Sigmoid colon (tissue), 6 donors: ENCODE measurements at regions not wholly inside any gene's neighbourhood (a gene's known extent, or its start where the extent isn't known, plus 50 kb on each side); places are given as distances from the start of the nearest gene placed in this dataset.

Experiments
- DNase-seq: peaks from one replicate; pipeline ENCODE4 v3.0.0-alpha.2; 2019
- H3K27ac ChIP-seq, 4 donors: fragments of 200-600 bp; sonication (generic); one replicate each; pipeline ENCODE4 v1.5.1; 2016 to 2019; ENCODE audit warnings: mild to moderate bottlenecking in 1 of 4
- H3K27me3 ChIP-seq, 3 donors: fragments of 200-600 bp; sonication (generic); one replicate each; pipeline ENCODE4 v1.5.1; 2019; ENCODE audit warnings: mild to moderate bottlenecking in 1 of 3
- H3K36me3 ChIP-seq, 4 donors: fragments of 200-600 bp; sonication (generic); one replicate each; pipeline ENCODE4 v1.5.1; 2016 to 2019
- H3K4me1 ChIP-seq, 4 donors: fragments of 200-600 bp; sonication (generic); one replicate each; pipeline ENCODE4 v1.5.1; 2017 to 2019
- H3K4me3 ChIP-seq, 4 donors: fragments of 200-600 bp; sonication (generic); one replicate each; pipeline ENCODE4 v1.5.1; 2017 to 2019; ENCODE audit warnings: mild to moderate bottlenecking in 2 of 4, moderate library complexity in 1 of 4
- H3K9me3 ChIP-seq, 4 donors: fragments of 200-600 bp in 3 of 4; sonication (generic) in 3 of 4; one replicate each; pipeline versions ENCODE4 v1.5.1 to v1.6.1; 2013 to 2019
- EP300 ChIP-seq, 4 donors: sonication (generic); formaldehyde crosslinking; IDR thresholded peaks; one replicate each; pipeline ENCODE4 v1.6.1; 2017; ENCODE audit warnings: antibody characterized with exemption in 4 of 4
- POLR2A ChIP-seq, 2 donors: fragments of 450-650 bp; IDR thresholded peaks; one replicate each; pipeline ENCODE4 v1.6.1; 2016; ENCODE audit warnings: antibody characterized with exemption in 2 of 2, mild to moderate bottlenecking in 2 of 2, moderate library complexity in 2 of 2
- POLR2AphosphoS5 ChIP-seq, 4 donors: sonication (generic); formaldehyde crosslinking; IDR thresholded peaks; one replicate each; pipeline ENCODE4 v1.6.1; 2017; ENCODE audit warnings: antibody characterized with exemption in 4 of 4
- WGBS, 2 donors: extraction: QIAGEN DNeasy Blood & Tissue Kit; methylation state at CpG; one replicate each; pipeline ENCODE4 v1.1.7; 2013; 5-methylcytosine and 5-hydroxymethylcytosine counted together
- intact Hi-C: fragments of 100-400 bp; cut with DNase I; formaldehyde crosslinking; loops from one replicate; pipeline ENCODE4 v1.15.1; 2023
- TF ChIP-seq, protein P1 (sequence below), 4 experiments: fragments of 450-650 bp in 3 of 4; fragments of 200-600 bp in 1 of 4; IDR thresholded peaks; one replicate each; pipeline ENCODE4 v1.5.1; 2016 to 2019; ENCODE audit warnings: antibody characterized with exemption in 4 of 4, mild to moderate bottlenecking in 3 of 4, moderate library complexity in 2 of 4
- donor health status: healthy with polysubstance abuse.
- donor health status: healthy.

DNA sequence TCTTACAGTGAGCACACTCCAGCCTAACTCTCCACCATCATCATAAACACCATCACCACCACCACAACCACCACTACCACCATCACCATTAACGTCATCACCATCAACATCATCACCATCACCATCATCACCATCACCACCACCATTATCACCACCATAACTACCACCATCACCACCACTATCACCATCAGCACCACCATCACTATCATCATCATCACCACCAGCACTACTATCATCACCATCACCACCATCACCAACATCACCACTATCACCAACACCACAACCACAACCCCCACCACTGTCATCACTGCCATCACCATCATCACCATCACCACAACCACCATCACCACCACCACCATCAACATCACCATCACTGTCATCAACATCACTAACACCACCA is 279.0 kb upstream of the TCERG1L start:
- no peak for TF ChIP-seq EP300 (IDR thresholded peaks at IDR 0.05)
- TF ChIP-seq POLR2AphosphoS5 (IDR thresholded peaks at IDR 0.05) = no peak
- TF ChIP-seq, protein P1, sequence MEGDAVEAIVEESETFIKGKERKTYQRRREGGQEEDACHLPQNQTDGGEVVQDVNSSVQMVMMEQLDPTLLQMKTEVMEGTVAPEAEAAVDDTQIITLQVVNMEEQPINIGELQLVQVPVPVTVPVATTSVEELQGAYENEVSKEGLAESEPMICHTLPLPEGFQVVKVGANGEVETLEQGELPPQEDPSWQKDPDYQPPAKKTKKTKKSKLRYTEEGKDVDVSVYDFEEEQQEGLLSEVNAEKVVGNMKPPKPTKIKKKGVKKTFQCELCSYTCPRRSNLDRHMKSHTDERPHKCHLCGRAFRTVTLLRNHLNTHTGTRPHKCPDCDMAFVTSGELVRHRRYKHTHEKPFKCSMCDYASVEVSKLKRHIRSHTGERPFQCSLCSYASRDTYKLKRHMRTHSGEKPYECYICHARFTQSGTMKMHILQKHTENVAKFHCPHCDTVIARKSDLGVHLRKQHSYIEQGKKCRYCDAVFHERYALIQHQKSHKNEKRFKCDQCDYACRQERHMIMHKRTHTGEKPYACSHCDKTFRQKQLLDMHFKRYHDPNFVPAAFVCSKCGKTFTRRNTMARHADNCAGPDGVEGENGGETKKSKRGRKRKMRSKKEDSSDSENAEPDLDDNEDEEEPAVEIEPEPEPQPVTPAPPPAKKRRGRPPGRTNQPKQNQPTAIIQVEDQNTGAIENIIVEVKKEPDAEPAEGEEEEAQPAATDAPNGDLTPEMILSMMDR (IDR thresholded peaks at IDR 0.05) = no peak
- TF ChIP-seq POLR2A (IDR thresholded peaks at IDR 0.05) = no peak
- no peaks in the 10 kb centered on the region for H3K9me3 ChIP-seq
- H3K4me1 ChIP-seq = no peaks in the 10 kb centered on the region
- intact Hi-C loops = no loop called here
- no peaks in the 10 kb centered on the region for H3K27me3 ChIP-seq
- no peak for DNase-seq
- H3K4me3 ChIP-seq = no peak overlapping the region
- 70 to 84% methylated on average over 1 of the region's 1 CpG for WGBS, 2 donors
- H3K36me3 ChIP-seq = no peaks in the 10 kb centered on the region
- no peak overlapping the region for H3K27ac ChIP-seq

DNA sequence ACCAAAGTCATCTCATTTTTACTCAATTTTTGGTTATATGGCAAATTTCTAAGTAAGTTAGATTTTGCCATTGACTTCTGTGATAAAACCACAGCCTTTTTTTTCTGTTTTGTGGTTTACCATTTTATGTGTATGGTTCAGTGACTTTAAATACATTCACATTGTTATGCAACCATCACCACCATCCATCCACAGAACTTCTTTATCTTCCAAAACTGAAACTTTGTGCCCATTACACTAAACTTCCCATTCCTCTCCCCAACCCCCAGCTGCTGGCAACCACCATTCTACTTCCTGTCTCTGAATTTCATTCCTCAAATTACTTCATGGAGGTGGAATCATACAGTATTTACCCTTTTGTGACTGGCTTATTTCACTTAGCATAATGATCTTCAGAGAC is 280.4 kb upstream of the TCERG1L start:
- no peak for TF ChIP-seq POLR2A (IDR thresholded peaks at IDR 0.05)
- TF ChIP-seq POLR2AphosphoS5 (IDR thresholded peaks at IDR 0.05) = no peak
- TF ChIP-seq, protein P1 (IDR thresholded peaks at IDR 0.05) = no peak
- TF ChIP-seq EP300 (IDR thresholded peaks at IDR 0.05) = no peak
- Histone ChIP-seq H3K4me3 (no peak overlapping the region), H3K4me1 (no peaks in the 10 kb centered on the region), H3K9me3 (no peaks in the 10 kb centered on the region), H3K27ac (no peak overlapping the region), H3K36me3 (no peaks in the 10 kb centered on the region), H3K27me3 (no peaks in the 10 kb centered on the region)
- no peak for DNase-seq
- intact Hi-C loops = no loop called here

GRCh38 chr10:131609176-131609575 is 291.6 kb upstream of the PPP2R2D start:
- Histone ChIP-seq H3K27me3 (no peaks in the 10 kb centered on the region), H3K27ac (no peak overlapping the region), H3K4me1 (no peaks in the 10 kb centered on the region), H3K9me3 (peaks cover 0 to 8% (median 4%) of the 10 kb centered on the region in 4 donors), H3K4me3 (no peak overlapping the region), H3K36me3 (no peaks in the 10 kb centered on the region)
- TF ChIP-seq, protein P1 (IDR thresholded peaks at IDR 0.05) = no peak
- no peak for TF ChIP-seq POLR2A (IDR thresholded peaks at IDR 0.05)
- no peak for TF ChIP-seq EP300 (IDR thresholded peaks at IDR 0.05)
- TF ChIP-seq POLR2AphosphoS5 (IDR thresholded peaks at IDR 0.05) = no peak
- WGBS, 2 donors = 79% methylated on average over 12 of the region's 12 CpGs
- no peak for DNase-seq
- intact Hi-C loops = no loop called here

DNA sequence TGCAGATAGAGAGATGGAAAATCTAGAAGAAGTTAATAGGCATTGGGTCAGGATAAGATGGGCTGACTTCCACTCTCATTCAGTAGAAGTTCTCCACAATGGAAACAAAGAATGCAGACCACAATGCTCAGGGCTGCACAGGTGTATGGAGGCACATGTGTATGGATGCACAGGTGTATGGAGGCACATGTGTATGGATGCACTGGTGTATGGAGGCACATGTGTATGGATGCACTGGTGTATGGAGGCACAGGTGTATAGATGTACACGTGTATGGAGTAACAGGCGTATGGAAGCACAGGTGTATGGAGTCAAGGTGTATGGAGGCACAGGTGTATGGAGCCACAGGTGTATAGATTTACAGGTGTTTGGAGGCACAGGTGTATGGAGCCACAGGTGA is 285.7 kb upstream of the PPP2R2D start:
- Histone ChIP-seq H3K4me1 (no peaks in the 10 kb centered on the region), H3K36me3 (no peaks in the 10 kb centered on the region), H3K27me3 (no peaks in the 10 kb centered on the region), H3K4me3 (no peak overlapping the region), H3K9me3 (peaks cover 0 to 2% (median 0%) of the 10 kb centered on the region in 4 donors), H3K27ac (no peak overlapping the region)
- DNase-seq = no peak
- WGBS, 2 donors = 90 to 91% methylated on average over 2 of the region's 2 CpGs
- TF ChIP-seq EP300 (IDR thresholded peaks at IDR 0.05) = no peak
- TF ChIP-seq POLR2AphosphoS5 (IDR thresholded peaks at IDR 0.05) = no peak
- TF ChIP-seq, protein P1 (IDR thresholded peaks at IDR 0.05) = no peak
- no peak for TF ChIP-seq POLR2A (IDR thresholded peaks at IDR 0.05)
- intact Hi-C loops = no loop called here

DNA sequence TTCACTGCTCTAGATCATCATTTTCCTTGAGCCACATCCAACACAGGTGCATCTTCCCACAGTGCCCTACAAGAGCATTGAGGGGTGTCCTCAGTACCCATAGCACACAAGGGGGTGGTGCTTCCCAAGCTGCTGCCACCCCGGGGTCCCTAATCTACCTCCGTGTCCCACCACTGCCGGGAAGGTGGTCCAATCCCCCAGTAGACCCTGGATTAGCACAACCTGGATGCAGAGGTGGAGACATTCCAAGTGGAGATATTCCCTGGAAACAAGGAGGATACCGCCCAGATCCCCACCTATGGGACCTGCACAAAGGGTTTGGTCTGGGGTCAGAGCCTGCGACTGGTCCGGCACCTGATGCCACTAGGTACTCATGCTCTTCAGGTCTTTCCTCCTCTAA is 284.8 kb upstream of the PPP2R2D start:
- Histone ChIP-seq H3K27me3 (no peaks in the 10 kb centered on the region), H3K4me3 (no peak overlapping the region), H3K36me3 (no peaks in the 10 kb centered on the region), H3K4me1 (no peaks in the 10 kb centered on the region), H3K27ac (no peak overlapping the region), H3K9me3 (peaks cover 0 to 2% (median 0%) of the 10 kb centered on the region in 4 donors)
- DNase-seq = no peak
- intact Hi-C loops = no loop called here
- no peak for TF ChIP-seq EP300 (IDR thresholded peaks at IDR 0.05)
- 95 to 96% methylated on average over 6 of the region's 6 CpGs for WGBS, 2 donors
